Activated CD4-positive, alpha-beta T cell treated with anti-CD3 and anti-CD28 coated beads, Interleukin-2, amount 50 U/mL, for 48 hours (primary cell): ENCODE measurements at regions not wholly inside any gene's neighbourhood (a gene's known extent, or its start where the extent isn't known, plus 50 kb on each side); places are given as distances from the start of the nearest gene placed in this dataset.
"Not testable (repeated sequence)": the region's sequence is repeated elsewhere in the genome, so short reads cannot be mapped to it uniquely, and the experiment has no call there.

Experiments used
- DNase-seq, 2 experiments: peaks; one replicate each; pipeline ENCODE4 v3.0.0-alpha.2; 2020

DNA sequence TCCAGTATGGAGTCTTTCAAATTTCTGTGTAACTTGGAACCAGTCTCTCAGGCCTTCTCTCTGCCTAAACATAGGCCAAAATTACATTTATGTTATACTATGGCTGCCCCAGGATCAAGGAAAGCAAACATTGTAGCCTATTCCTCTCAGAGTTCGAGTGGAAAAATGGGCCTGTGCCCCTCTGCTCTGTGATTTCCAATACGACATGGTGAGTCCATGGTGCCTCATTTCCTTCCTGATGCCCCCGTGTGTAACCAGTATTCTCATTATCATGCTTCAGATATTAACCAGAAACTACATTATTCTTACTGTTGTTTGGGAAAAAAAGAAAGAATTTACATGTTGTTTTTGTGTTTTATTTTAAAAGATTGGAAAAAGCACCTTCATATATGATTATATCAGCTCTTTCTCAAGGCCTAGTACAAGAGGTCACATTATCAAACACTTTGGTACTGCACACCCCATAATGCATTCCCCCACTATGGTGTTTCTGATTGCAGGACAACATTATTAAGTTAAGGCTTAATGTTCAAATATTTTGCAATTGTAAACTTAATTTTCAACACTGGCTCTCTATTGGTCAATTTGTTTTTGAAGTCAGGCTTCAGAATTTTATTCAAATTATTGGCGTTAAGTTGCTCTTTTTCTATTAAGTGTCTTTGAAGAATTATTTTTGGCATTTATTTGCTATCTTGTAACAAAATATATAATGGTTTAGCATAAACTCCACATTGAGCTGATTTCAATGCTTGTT lies 151.8 kb upstream of the SLC27A6 start:
- no peak for DNase-seq

DNA sequence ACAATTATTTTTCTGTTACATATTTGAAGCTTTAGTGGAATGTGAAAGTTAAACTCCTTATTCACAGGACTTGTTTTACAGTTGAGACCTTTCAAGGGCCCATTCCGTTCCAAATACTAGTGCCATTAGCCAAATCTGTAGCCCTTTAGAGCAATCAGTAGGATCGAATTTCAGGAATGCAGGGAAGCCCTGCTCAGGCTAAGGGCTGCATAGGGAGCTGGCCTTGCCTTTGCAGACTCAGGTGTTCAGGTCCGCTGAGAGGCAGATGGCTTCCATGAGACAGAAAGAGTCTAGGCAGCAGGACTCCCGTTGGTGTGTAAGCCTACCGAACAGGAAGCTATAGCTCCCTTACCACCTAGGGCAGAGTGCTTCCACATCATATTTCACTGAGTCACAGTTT lies 150.1 kb upstream of the SLC27A6 start:
- DNase-seq, result no peak

DNA sequence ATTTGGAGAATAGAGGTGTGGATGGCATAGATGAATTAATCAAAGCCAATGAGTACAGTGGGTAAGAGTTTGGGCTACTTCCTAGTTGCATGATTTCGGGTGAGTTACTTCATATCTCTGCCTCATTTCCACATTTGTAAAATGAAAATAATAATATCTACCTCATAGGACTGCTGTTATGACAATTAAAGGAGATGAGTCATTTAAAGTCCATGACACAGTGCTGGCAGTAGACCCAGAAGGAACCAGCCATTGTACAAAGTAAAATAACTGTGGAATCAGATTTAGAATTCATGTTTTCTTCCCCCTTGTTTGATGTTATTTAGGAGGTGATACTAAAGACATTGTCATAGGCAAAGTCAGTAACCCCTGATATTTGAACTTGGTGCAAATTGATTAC lies 139.5 kb upstream of the SLC27A6 start:
- DNase-seq, result no peak

DNA sequence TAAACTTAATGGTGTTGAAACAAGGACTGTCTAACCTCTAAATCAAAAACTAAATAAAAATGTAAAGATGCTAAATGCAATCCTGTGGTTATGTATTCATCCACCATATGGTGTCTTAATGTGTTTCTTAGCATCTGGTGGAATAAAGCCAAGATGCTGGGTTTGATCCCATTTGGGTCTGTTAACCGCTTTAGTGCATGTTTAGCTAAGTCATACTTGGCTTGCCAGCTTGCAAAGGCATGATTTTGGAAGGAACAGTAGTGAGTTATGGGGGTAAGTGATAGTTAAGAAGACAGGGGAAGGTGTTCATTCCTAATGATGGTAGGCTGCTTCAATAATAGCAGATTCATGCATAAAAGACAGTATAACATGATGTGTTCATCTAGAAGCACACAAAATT lies 139.0 kb upstream of the SLC27A6 start:
- DNase-seq, result no peak

DNA sequence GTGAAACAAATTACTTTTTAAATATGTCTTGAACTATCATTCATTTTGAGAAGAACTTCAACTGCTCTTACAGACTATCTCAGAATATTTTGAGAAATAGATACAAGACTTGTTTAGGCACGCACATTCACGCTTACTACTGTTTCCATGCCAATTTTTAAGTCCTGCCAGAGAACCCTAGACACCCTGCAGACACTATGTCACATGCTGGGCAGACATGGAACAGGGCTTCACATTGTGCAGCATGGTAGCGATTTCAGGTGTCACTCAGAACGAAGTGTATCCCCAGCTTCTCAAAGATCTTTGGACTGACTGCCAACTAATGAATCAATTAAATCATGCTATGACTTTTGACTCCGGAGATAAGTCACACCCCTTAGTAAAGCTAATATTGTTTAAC lies 128.7 kb upstream of the SLC27A6 start:
- DNase-seq, result no peak

DNA sequence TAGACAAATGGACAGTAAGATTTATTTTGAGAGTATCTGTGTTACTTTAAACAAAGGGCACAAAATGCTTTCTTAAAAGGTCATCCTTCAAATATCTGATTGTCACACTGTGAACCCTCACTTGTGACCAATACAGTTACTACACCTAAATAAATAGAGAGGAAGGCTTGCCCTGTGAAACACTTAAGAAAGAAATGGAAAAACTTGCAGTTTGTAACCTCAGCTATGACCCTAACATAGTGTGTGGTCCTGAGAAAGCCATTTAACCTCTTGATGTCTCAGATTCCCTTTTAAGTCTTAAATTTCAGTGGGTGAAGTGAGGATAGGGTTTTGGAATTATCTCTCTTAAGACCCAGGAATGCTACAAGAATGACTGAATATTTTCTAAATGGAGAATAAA lies 126.7 kb upstream of the SLC27A6 start:
- no peak for DNase-seq

DNA sequence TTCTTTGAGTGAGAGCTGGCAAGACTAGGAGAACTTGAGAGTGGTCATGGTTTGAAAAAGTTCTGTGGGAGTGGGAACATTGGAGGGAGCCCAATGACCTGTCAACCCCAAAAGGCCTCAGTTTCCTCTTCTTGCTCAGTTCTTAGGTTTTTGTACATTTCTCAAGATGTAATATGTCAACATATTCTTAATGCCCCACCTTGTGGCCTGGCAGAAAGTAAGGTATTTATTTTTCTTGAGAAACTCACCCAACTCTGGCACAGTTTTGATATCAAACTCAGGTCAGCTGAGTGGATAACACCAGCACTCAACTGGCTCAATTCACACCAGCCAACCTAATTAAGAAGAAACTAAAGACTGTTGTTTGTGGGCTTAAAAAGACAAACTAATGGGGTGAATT lies 123.0 kb upstream of the SLC27A6 start:
- no peak for DNase-seq

DNA sequence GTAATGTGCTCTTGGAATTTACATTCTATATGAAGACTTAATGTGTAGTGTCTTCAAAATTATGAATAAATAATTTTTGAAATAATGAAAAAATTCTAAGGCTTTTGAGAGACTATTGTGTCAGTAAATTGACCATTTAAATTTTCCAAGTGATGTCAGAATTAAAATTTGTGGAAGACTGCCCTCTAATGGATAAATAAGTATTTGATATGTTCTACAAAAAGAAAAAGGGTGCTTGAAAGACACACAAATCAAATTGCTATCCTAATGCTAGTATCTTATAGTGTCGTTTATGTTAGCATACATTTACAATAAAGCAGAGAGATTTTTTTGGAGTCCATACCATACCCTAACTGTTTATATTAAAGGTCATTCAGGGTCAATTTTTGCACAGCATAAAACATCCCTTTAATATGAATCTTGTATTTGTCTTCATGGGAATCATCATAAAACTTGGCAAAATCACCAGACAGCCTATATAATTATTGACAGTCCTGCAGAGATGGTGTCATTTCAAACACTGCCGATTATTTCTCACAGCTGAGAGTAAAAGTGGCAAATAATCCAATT lies 120.8 kb upstream of the SLC27A6 start:
- DNase-seq, result no peak

DNA sequence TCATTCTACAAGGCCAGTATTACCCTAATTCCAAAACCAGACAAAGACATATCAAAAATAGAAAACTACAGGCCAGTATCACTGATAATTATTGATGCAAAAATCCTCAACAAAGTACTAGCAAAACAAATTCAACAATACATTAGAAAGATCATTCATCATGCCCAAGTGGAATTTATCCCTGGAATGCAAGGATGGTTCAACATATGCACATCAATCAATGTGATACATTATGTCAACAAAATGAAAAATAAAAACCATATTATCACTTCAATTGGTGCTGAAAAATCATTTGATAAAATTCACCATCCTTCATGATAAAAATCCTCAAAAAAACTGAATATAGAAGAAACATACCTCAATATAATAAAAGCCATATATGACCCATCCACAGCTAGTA lies 115.2 kb upstream of the SLC27A6 start:
- DNase-seq, result no peak

DNA sequence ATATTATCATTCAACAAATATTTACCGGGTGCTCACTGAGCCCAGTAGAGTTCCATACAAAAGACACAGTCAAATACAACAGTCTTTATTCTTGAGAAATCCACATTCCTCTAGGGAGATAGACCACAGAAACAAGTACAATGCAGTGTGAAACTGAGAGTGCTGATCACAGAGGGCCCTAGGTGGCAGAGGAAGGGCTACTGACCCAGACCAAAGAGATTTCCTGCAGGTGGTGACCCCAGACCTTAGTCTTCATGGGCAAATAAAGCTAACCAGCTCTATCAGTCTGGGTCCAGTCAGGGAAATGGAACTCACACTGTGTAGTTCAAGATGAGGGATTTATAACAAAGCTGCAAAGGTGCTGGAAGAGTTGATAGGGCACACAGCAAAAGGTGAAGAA lies 110.4 kb upstream of the SLC27A6 start:
- DNase-seq, result no peak

DNA sequence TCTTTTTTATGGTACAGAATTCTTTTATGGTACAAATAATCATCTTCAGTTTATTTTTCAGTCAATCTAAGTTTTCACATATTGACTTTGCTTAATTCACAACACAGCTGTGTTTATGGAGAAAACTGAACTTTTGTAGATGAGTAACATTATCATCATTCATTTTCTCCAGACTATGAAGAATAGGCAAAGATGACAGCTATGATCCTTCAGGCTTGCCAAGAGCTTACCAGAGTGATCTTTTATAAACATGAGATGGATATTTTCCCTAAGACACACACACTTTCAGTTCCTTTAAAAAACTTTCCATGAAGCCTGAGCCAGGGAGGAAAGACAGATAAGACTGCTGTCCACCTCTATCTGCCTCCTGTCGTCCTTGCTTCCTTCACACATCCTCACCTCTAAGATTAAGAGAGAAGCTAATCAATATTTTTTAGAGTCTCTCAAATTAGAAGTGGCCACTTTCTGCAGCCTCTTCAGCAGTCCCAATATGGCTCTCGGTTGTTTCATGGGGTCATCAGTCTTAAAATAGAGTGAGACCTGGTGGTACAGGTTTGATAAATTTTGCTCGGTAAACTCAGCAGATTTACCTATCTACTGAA lies 108.1 kb upstream of the SLC27A6 start:
- no peak for DNase-seq

DNA sequence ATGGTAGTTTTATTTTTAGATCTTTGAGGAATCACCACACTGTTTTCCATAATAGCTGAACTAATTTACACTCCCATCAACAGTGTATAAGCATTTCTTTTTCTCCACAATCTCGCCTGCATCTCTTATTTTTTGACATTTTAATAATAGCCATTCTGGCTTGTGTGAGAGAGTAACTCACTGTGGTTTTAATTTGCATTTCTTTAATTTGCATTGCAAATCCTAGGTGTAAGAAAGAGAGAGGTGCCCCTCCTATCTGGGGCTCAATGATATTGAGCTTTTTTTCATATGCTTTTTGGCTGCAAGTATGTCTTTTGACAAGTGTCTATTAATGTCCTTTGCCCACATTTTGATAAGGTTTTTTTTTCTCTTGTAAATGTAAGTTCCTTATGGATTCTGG lies 106.3 kb upstream of the SLC27A6 start:
- DNase-seq, result no peak

DNA sequence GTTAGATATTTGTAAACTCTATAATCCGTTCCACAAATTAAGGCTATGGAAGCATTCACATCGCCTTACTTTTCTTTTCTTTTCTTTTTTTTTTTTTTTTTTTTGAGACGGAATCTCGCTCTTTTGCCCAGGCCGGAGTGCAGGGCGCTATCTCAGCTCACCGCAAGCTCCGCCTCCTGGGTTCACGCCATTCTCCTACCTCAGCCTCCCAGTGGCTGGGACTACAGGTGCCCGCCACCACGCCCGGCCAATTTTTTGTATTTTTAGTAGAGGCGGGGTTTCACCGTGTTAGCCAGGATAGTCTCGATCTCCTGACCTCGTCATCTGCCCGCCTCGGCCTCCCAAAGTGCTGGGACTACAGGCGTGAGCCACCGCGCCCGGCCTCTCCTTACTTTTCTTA lies 104.1 kb upstream of the SLC27A6 start:
- not testable (repeated sequence) for DNase-seq

DNA sequence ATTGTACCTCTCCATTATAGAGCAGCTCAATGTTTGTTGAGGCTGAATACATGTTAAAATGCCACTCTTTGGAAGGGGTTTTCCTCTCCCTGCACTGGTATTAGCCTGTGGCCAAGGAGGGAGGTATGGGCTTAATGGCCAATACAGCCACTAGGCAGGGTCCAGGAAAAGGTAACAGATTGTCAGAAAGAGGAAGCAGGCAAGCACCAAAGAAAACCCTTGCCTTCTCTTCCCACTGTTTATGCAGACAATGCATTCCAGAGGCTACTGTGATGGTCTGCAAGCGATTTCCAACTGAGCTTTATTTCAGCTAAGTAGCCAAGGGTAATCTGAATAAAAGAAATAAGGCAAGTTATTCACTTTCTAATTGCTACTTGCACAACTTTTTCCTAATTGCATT lies 95.3 kb upstream of the SLC27A6 start:
- DNase-seq, result no peak

DNA sequence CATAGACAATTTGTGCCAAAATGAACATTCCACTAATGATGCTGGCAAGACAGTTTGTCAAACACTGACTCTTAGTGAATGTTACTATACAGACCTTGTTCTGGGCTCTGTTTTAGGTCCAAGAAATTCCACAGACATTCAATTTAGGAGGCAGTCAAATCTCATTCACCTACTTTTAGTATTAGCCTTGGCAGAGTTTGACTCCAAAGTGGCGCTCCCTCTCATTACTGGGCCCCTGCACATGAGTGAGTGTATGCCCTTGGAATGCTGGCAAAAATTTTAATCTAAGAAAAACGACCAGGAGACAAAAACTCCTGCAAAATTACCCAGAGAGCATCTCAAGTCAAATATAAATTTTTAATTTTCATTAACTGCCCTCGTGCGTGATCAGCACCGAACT lies 94.9 kb upstream of the SLC27A6 start:
- no peak for DNase-seq

DNA sequence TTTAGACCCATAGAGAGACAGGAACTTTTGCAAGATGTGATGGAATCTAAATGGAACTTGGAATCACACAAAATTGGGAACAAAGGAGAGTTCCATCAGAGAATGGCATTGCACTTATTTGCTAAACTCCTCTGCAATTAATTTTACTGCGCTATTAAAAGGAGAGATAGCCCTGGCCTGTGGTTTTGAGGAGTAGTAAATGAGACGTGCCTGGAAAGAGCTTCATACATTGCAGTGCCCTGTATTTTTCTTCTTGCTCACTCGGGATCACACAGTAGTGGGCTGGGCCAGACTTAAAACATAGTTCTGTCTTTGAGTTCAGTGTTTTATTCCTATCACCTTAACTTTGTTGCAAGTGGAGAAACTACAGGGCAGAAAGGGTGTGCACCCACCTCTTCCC lies 94.4 kb upstream of the SLC27A6 start:
- no peak for DNase-seq

DNA sequence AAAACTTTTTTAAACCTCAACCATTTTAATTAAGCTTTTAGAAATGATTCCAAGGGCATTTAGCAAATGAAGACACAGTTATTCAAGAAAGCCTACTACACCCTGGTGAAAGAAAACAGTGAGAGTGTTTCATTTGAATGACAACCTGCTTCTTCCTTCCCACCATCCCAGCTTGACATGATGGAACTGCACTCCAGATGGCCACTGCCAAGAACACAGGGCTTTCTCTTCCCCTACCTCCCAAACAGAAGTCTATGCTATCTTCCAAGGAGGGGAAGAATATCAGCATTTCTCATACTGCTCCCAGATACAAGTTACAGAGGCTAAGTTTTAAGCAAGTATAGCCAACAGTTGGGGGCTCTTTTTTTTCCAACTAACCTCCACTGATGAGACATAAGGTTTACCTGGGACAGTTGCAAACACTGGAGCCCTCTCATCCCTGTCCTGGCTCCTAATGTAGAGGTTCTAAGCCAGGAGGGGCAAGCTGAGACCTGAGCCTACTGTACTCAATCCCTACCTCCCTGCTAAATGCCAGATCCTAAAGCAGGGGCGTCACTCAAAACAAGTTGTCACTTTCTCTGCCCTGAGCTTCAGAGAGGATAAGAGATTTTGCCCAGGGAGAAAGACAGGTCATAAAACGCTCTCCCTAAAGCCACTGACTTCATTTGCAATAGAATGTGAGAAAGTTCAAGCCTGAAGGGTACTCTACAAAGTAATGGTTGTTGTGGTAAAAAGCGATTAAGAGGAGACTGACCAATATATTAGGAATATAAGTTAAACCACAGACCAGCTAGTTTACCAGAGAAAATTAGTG lies 88.5 kb upstream of the SLC27A6 start:
- DNase-seq, result no peak

DNA sequence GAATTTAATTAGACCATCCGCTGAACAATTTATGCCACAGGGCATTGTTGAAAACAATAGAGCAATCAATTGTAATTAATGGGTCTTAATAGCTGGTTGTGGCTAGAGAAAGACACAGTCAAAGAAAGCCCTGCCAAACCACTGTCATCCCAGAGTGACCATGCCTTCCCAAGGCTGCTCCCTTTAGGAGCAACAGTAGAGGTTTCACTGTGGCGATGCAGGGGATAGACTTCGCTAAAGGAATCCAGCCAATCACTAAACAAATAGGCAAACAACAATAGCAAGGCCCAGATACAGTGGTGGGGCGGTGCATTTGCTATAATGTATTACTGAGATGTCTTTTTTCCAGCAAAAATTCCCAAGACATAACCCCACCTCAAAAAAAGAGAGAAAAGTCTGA lies 87.8 kb upstream of the SLC27A6 start:
- DNase-seq, result no peak

DNA sequence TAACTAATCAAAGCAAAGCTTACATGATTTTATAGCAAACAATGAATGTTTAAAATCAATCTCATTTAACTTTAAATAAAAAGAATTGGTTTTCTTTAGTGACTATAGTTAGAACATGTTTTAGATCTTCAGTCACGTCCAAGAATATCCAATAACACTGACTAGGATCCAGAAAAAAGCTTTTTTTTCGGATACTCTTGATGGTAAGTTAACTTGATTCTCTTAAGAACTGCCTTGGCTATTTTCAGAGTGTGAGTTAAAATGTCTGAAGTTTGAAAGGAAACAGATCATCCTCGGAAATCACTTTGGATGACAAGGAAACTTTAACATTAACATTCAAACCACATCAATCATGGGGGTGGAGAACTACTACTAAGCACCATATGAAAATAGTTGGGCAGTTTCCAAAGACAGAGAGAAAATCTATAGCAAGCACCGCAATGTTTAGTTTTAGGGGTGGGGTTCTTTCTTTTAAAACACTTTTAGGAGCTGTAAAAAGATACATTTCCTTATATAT lies 83.7 kb upstream of the SLC27A6 start:
- DNase-seq, result no peak

DNA sequence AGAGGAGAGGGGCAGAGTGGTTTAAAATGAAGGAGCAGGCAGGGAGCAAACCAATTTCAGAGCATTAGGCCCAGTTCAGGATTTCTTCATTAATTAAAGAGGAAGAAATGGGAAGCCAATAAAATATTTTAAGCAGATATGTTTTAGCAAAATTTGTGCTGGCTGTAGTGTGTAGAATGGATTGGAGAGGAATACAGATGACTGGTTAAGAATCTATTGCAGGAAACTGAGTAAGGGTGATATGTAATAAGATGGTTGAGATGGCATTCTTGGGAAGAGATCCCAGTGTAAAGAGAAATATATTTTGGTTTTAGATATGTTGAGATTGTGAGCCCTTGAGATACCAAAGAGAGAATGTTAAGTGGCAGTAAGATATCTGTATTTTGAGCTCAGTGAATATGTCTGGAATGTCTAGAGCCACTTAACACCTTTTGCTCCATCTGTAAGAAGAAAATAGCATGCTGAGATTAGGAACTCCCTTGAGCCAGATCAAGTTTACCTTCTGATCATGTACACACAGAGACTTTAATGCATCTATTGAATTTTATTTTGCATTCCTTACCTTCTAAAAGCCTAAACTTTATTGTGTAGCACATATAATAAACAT lies 79.5 kb upstream of the SLC27A6 start:
- no peak for DNase-seq

DNA sequence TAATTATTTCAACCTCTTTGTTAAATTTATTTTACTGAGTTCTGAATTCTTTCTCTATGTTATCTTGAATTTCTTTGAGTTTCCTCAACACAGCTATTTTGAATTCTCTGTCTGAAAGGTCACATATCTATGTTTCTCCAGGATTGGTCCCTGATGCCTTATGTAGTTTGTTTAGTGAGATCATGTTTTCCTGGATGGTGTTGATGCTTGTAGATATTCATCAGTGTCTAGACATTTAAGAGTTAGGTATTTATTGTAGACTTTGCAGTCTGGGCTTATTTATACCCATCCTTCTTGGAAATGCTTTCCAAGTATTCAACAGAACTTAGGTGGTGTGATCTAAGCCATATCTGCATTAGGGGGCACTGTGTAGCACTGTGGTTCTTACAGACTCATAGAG lies 70.2 kb upstream of the SLC27A6 start:
- no peak for DNase-seq

DNA sequence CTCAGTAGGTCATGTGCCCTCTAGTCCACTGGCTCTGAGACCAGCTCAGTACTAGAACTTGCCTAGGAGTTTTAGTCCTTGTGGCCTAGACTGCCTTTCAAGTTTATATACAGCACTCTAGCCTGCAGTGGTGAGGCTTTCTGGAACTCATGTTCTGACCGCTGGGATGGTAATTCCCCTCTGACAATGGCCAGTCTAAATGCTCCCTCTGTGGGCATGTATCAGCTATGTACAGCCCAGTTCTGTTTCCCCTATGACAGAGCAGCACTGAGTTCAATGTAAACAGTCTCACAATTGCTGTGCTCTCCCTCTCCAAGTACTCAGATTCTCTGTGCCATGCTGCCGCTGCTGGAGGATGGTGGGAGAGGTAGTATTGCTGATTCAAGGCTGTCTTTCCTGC lies 68.6 kb upstream of the SLC27A6 start:
- DNase-seq, result no peak

DNA sequence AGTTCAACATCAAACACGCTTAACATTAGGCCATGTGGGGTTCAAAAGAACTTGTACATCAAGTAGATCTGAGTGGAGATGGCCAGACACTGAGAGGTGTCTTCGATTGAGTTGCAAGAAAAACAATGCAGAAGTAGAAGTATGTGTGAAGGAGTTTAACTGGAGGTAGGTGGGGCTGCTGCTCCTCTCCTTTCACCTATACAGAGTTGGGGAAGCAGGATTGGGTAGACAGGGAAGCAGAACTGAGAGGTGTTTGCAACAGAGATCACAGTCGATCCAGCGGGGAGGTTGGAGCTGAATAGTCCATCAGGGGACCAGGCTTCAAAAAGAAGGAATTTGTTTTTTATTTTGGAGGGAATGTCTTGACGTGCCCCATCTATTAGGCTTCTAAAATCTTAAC lies 61.7 kb upstream of the SLC27A6 start:
- DNase-seq, result no peak
